A673 (cell line): ENCODE measurements at regions not wholly inside any gene's neighbourhood (a gene's known extent, or its start where the extent isn't known, plus 50 kb on each side); places are given as distances from the start of the nearest gene placed in this dataset.

ENCODE experiments used
- BruUV-seq: library from RNA; stranded (reverse); fragments of 400-500 nt; replicated peaks from 2 replicates; lab custom pipeline; 2021; lab: Mats Ljungman, UMichigan
- CTCF ChIA-PET: fragments of 300-600 bp; sonication (Branson Sonifier 250); formaldehyde crosslinking; loops from one replicate; lab custom pipeline; 2022; ENCODE audit warnings: antibody characterized with exemption; lab: Charles Lee
- POLR2A ChIA-PET: fragments of 300-600 bp; sonication (Branson Sonifier 250); formaldehyde crosslinking; loops from one replicate; lab custom pipeline; 2022; ENCODE audit warnings: antibody characterized with exemption; ENCODE audit not compliant: low non-redundant PET; lab: Charles Lee
- DNase-seq: peaks from one replicate; pipeline ENCODE4 v3.0.0-alpha.2; 2015; ENCODE audit warnings: low spot score
- H3K27ac ChIP-seq: fragments of 200-600 bp; sonication (generic); 2 replicates; pipeline ENCODE4 v1.5.1; 2016; ENCODE audit warnings: mixed run types, low read depth, mild to moderate bottlenecking, mixed read lengths, antibody characterized with exemption, low read length; ENCODE audit not compliant: poor library complexity, severe bottlenecking
- H3K27me3 ChIP-seq: fragments of 200-600 bp; sonication (generic); replicated peaks from 2 replicates; pipeline ENCODE4 v1.6.1; 2017; ENCODE audit warnings: mixed run types, low read depth, mild to moderate bottlenecking, mixed read lengths, antibody characterized with exemption, low read length; ENCODE audit not compliant: insufficient read depth, poor library complexity
- H3K36me3 ChIP-seq: fragments of 200-600 bp; sonication (generic); 2 replicates; pipeline ENCODE4 v1.6.1; 2016; ENCODE audit warnings: mixed run types, mild to moderate bottlenecking, mixed read lengths, antibody characterized with exemption, low read length; ENCODE audit not compliant: insufficient read depth, poor library complexity, severe bottlenecking
- H3K4me1 ChIP-seq: fragments of 200-600 bp; sonication (generic); 2 replicates; pipeline ENCODE4 v1.6.1; 2017; ENCODE audit warnings: mixed run types, mild to moderate bottlenecking, mixed read lengths, antibody characterized with exemption, low read length; ENCODE audit not compliant: insufficient read depth, poor library complexity, severe bottlenecking
- H3K4me3 ChIP-seq: fragments of 200-600 bp; sonication (generic); 2 replicates; pipeline ENCODE4 v1.5.1; 2016; ENCODE audit warnings: low read depth, mixed run types, mild to moderate bottlenecking, mixed read lengths, low read length; ENCODE audit not compliant: poor library complexity, severe bottlenecking
- H3K9me3 ChIP-seq: fragments of 200-600 bp; sonication (generic); 2 replicates; pipeline ENCODE4 v1.6.1; 2016; ENCODE audit warnings: mixed run types, low read depth, mild to moderate bottlenecking, mixed read lengths, antibody characterized with exemption, low read length; ENCODE audit not compliant: poor library complexity, severe bottlenecking
- CTCF ChIP-seq: fragments of 300-800, 200-600 bp; sonication (generic); conservative IDR thresholded peaks from 2 replicates; pipeline ENCODE4 v1.5.1; 2017; ENCODE audit warnings: low read depth, mild to moderate bottlenecking, antibody characterized with exemption, low read length, moderate library complexity, mixed read lengths
- EZH2 ChIP-seq: fragments of 200-600 bp; sonication (generic); IDR thresholded peaks from 2 replicates; pipeline ENCODE4 v1.6.1; 2017; ENCODE audit warnings: borderline replicate concordance, low read depth, mild to moderate bottlenecking, mixed read lengths, antibody characterized with exemption, low read length; ENCODE audit not compliant: poor library complexity, severe bottlenecking
- intact Hi-C: fragments of 100-400 bp; cut with micrococcal nuclease; formaldehyde crosslinking; loops from one replicate; pipeline ENCODE4 v1.10.0; 2022; ENCODE audit not compliant: unreplicated experiment

- Histone ChIP-seq H3K4me1 (no peaks in the 10 kb centered on the region), H3K36me3 (no peaks in the 10 kb centered on the region), H3K4me3 (no peak overlapping the region), H3K9me3 (no peaks in the 10 kb centered on the region), H3K27me3 (peaks cover 14% of the 10 kb centered on the region), H3K27ac (no peak overlapping the region)
- TF ChIP-seq EZH2 (no peak), CTCF (no peak)
- CTCF ChIA-PET, result no interaction called here
- POLR2A ChIA-PET, result no interaction called here
- no TSS peak for BruUV-seq
- intact Hi-C loops, result no loop called here
- DNase-seq, result no peak
Observed at GRCh38 chr18:1653873-1654272, 749.2 kb downstream of the ADCYAP1 start.

- TF ChIP-seq CTCF (no peak), EZH2 (no peak)
- no peaks in the 10 kb centered on the region for H3K4me1 ChIP-seq
- H3K4me3 ChIP-seq, result no peak overlapping the region
- no peak overlapping the region for H3K27ac ChIP-seq
- DNase-seq, result no peak
- no TSS peak for BruUV-seq
- peaks cover 15% of the 10 kb centered on the region for H3K27me3 ChIP-seq
- H3K9me3 ChIP-seq, result no peaks in the 10 kb centered on the region
- no peaks in the 10 kb centered on the region for H3K36me3 ChIP-seq
- POLR2A ChIA-PET, result no interaction called here
- intact Hi-C loops, result no loop called here
- CTCF ChIA-PET, result no interaction called here
Observed at GRCh38 chr18:1657876-1658275, 753.2 kb downstream of the ADCYAP1 start.

GRCh38 chr18:1658908-1659566 lies 754.4 kb downstream of the ADCYAP1 start:
- TF ChIP-seq EZH2, result no peak
- TF ChIP-seq CTCF, result no peak
- intact Hi-C loops, result no loop called here
- Histone ChIP-seq H3K36me3 (no peaks in the 10 kb centered on the region), H3K27ac (no peak overlapping the region), H3K4me3 (no peak overlapping the region), H3K9me3 (no peaks in the 10 kb centered on the region), H3K4me1 (no peaks in the 10 kb centered on the region), H3K27me3 (peaks cover 15% of the 10 kb centered on the region)
- POLR2A ChIA-PET, result no interaction called here
- CTCF ChIA-PET, result no interaction called here
- BruUV-seq, result no TSS peak
- DNase-seq, result no peak
